ENCODE measurements at regions not wholly inside any gene's neighbourhood (a gene's known extent, or its start where the extent isn't known, plus 50 kb on each side); places are given as distances from the start of the nearest gene placed in this dataset.

- no peak for ATAC-seq (ENCODE audit: insufficient number of reproducible peaks, low FRiP score, low read depth)
- DNase-seq (ENCODE audit: low spot score), result no peak
- H3K4me1 ChIP-seq (ENCODE audit: control insufficient read depth in 1 of 2, low read depth in 2 of 2), result no peaks in the 10 kb centered on the region
- no peaks in the 10 kb centered on the region for H3K27me3 ChIP-seq (replicated peaks; ENCODE audit: insufficient read depth)
- TF ChIP-seq CTCF (IDR thresholded peaks at IDR 0.05), result peak; percentile 19
- no peaks in the 10 kb centered on the region for H3K9me3 ChIP-seq
- H3K4me3 ChIP-seq, result no peak overlapping the region
- H3K36me3 ChIP-seq, result no peaks in the 10 kb centered on the region
- H3K27ac ChIP-seq, result no peak overlapping the region
These were observed 1316.3 kb downstream of the TMEM121 start for GRCh38 chr14:106842687-106843086.

- TF ChIP-seq CTCF (IDR thresholded peaks at IDR 0.05), result no peak
These were observed 1317.0 kb downstream of the TMEM121 start for GRCh38 chr14:106843386-106843785.

GRCh38 chr14:106843951-106844483 is 1317.6 kb downstream of the TMEM121 start:
- H3K9me3 ChIP-seq, result no peaks in the 10 kb centered on the region
- no peaks in the 10 kb centered on the region for H3K36me3 ChIP-seq
- H3K4me3 ChIP-seq, result peak overlapping the region; percentile 69
- ATAC-seq (ENCODE audit: insufficient number of reproducible peaks, low FRiP score, low read depth), result no peak
- no peak for DNase-seq (ENCODE audit: low spot score)
- no peaks in the 10 kb centered on the region for H3K27me3 ChIP-seq (replicated peaks; ENCODE audit: insufficient read depth)
- TF ChIP-seq CTCF (IDR thresholded peaks at IDR 0.05), result no peak
- H3K4me1 ChIP-seq (ENCODE audit: control insufficient read depth in 1 of 2, low read depth in 2 of 2), result no peaks in the 10 kb centered on the region
- peak overlapping the region in 1 of 2 donors; percentile 21 for H3K27ac ChIP-seq

More at GRCh38 chr14:106843386-106843785, 1317.0 kb downstream of the TMEM121 start:
- DNase-seq (ENCODE audit: low spot score) (no peak), ATAC-seq (ENCODE audit: insufficient number of reproducible peaks, low FRiP score, low read depth) (no peak)
- Histone ChIP-seq H3K27me3 (replicated peaks; ENCODE audit: insufficient read depth) (no peaks in the 10 kb centered on the region), H3K4me1 (ENCODE audit: control insufficient read depth in 1 of 2, low read depth in 2 of 2) (no peaks in the 10 kb centered on the region), H3K36me3 (no peaks in the 10 kb centered on the region), H3K9me3 (no peaks in the 10 kb centered on the region), H3K4me3 (peak overlapping the region; percentile 69), H3K27ac (no peak overlapping the region)

GRCh38 chr14:106844608-106845285 is 1318.4 kb downstream of the TMEM121 start:
- no peak for DNase-seq (ENCODE audit: low spot score)

More at GRCh38 chr14:106844608-106845285, 1318.4 kb downstream of the TMEM121 start:
- no peak for ATAC-seq (ENCODE audit: insufficient number of reproducible peaks, low FRiP score, low read depth)
- Histone ChIP-seq H3K4me3 (peak overlapping the region; percentile 69), H3K4me1 (ENCODE audit: control insufficient read depth in 1 of 2, low read depth in 2 of 2) (no peaks in the 10 kb centered on the region), H3K9me3 (no peaks in the 10 kb centered on the region), H3K27me3 (replicated peaks; ENCODE audit: insufficient read depth) (no peaks in the 10 kb centered on the region), H3K27ac (peak overlapping the region in 1 of 2 donors; percentile 21), H3K36me3 (no peaks in the 10 kb centered on the region)
- TF ChIP-seq CTCF (IDR thresholded peaks at IDR 0.05), result no peak
